ENCODE measurements at regions not wholly inside any gene's neighbourhood (a gene's known extent, or its start where the extent isn't known, plus 50 kb on each side); places are given as distances from the start of the nearest gene placed in this dataset.

DNA sequence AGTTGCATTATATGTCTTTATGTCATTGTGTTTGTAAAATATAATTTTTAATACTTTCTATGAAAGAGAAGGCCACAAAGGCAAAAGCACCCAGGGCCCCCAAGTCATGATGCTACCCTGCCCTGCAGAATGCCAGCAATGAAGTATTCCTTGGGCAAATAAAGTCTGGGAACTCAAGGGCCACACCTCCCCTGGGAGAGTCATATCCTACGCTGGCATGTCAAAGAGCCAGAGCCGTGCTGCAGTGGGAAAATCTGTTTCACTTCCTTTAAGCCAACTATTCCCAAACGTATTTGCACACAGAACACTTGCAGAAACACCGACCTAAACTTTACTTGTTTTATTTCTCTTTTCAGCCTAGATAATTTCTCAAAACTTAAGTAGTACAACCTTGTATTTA lies 98.4 kb upstream of the KAZN start:
- intact Hi-C loops (cut with micrococcal nuclease) = no loop called here
- no peaks in the 10 kb centered on the region for H3K36me3 Mint-ChIP-seq
- no peaks in the 10 kb centered on the region for H3K4me1 Mint-ChIP-seq (ENCODE audit: low read depth)
- DNase-seq = no peak
- no peaks in the 10 kb centered on the region for H3K9me3 Mint-ChIP-seq
- H3K4me3 Mint-ChIP-seq = no peak overlapping the region
- ChIA-PET CTCF (no interaction called here), POLR2A (no interaction called here)
- H3K27me3 Mint-ChIP-seq = peaks cover 8% of the 10 kb centered on the region
- no peak overlapping the region for H3K27ac Mint-ChIP-seq

- Mint-ChIP-seq H3K36me3 (no peaks in the 10 kb centered on the region), H3K4me1 (ENCODE audit: low read depth) (no peaks in the 10 kb centered on the region), H3K27me3 (peaks cover 4% of the 10 kb centered on the region), H3K9me3 (no peaks in the 10 kb centered on the region), H3K27ac (no peak overlapping the region), H3K4me3 (no peak overlapping the region)
- ChIA-PET POLR2A (no interaction called here), CTCF (no interaction called here)
- DNase-seq = no peak
- intact Hi-C loops (cut with micrococcal nuclease) = no loop called here
These were observed 97.6 kb upstream of the KAZN start for GRCh38 chr1:14500912-14501311.

DNA sequence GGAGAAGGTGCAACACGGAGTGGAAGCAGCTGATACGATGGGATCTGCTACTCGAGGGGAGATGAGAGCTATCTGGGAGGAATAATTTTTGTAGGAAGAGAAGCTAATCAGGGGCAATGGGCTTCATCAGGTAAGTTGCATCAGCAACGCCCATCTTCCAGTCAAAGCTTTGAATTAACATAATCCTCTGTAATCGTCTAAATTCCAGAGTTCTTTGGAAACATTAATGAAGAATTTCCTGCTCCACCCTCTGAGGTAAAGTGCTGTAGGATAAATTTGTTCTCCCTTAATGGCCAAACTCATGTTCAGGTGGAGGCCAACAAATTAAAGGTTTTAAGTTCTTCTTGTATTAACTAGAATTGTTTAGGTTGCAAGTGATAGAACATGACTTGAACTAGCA lies 94.0 kb upstream of the KAZN start:
- intact Hi-C loops (cut with micrococcal nuclease) = no loop called here
- Mint-ChIP-seq H3K27ac (no peak overlapping the region), H3K36me3 (no peaks in the 10 kb centered on the region), H3K4me3 (no peak overlapping the region), H3K9me3 (no peaks in the 10 kb centered on the region), H3K4me1 (ENCODE audit: low read depth) (no peaks in the 10 kb centered on the region), H3K27me3 (peaks cover 2% of the 10 kb centered on the region)
- no peak for DNase-seq
- POLR2A ChIA-PET = no interaction called here
- CTCF ChIA-PET = no interaction called here

DNA sequence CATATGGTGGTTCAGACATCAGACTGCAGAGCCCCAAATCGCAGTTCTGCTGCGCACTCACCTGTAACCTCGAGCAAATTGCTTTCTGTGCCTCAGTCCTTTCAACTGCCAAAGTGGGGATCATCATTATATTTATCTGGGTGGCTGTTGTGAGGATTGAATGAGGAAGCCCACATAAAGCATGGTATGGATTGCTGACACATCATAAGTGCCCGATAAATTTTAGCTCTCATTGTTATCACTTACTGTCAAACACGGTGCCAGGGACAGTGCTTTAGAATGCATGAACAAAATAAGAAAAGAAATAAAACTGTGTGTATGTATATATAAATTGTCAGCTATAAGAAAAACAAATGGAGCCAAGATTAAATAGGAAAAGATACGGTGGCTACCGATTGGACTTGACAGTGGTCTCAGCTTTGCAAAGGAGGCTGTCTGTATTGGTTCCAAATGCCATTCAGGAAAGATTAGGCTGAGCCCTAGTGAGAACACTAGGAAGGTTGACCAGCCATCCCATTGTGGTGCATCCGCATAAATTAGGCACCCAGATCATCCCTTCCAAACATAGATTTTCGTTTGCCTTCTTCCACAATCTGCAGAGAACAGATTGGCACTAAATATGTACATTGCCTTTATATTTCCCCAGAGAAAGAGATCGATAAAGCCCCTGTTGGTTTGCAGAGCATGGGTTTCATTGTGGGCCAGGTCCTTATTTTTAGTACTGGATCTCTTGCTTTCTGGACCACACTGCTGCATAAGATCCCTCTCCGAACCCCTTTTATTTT lies 91.8 kb upstream of the KAZN start:
- CTCF ChIA-PET = no interaction called here
- Mint-ChIP-seq H3K27ac (no peak overlapping the region), H3K4me1 (ENCODE audit: low read depth) (no peaks in the 10 kb centered on the region), H3K9me3 (no peaks in the 10 kb centered on the region), H3K4me3 (no peak overlapping the region), H3K36me3 (no peaks in the 10 kb centered on the region), H3K27me3 (no peaks in the 10 kb centered on the region)
- POLR2A ChIA-PET = no interaction called here
- intact Hi-C loops (cut with micrococcal nuclease) = no loop called here
- DNase-seq = no peak

DNA sequence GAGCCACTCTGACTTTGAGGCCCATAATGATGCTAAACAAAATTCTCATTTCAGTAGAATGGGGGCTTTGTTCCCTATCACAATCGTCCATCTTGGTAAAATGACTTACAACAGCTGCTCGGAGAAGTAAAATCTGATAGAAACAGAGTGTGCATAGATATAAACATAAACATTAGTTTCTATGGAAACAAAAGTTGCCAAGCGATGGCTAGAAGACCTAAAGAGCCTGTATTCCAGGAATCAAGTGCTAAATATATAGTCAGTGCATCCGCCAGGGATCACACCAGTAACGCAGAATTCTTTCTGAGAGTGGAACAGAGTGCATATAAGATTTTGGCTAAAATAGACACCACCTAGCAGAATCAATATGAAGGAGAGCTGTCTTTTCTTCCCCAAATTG lies 91.2 kb upstream of the KAZN start:
- DNase-seq = no peak
- intact Hi-C loops (cut with micrococcal nuclease) = no loop called here
- no peaks in the 10 kb centered on the region for H3K27me3 Mint-ChIP-seq

DNA sequence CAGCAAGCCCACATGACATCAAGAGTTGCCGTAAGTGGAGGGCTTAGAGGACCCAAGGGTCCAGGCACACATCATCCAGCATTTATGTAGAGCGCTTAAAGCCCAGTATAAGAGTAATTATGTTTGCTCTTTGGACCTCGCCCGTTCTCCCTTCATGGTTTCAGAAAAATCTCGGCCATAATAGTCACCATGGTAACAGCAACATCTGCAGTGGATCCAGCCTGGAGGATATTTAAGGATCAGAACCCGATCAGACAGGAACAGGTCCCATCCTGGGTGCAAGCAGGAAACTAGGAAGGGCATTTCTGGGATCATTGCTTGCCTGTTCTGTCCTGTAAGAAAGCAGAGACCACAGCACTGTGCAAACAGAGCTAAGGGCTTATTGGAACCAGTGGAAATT lies 89.9 kb upstream of the KAZN start:
- ChIA-PET CTCF (no interaction called here), POLR2A (no interaction called here)
- Mint-ChIP-seq H3K27ac (no peak overlapping the region), H3K36me3 (no peaks in the 10 kb centered on the region), H3K4me3 (no peak overlapping the region), H3K9me3 (no peaks in the 10 kb centered on the region), H3K4me1 (ENCODE audit: low read depth) (no peaks in the 10 kb centered on the region), H3K27me3 (no peaks in the 10 kb centered on the region)
- DNase-seq = no peak
- intact Hi-C loops (cut with micrococcal nuclease) = no loop called here

More for the DNA sequence above, 91.2 kb upstream of the KAZN start:
- no peaks in the 10 kb centered on the region for H3K9me3 Mint-ChIP-seq
- CTCF ChIA-PET = no interaction called here
- no peaks in the 10 kb centered on the region for H3K36me3 Mint-ChIP-seq
- POLR2A ChIA-PET = no interaction called here
- no peaks in the 10 kb centered on the region for H3K4me1 Mint-ChIP-seq (ENCODE audit: low read depth)
- no peak overlapping the region for H3K4me3 Mint-ChIP-seq
- H3K27ac Mint-ChIP-seq = no peak overlapping the region

DNA sequence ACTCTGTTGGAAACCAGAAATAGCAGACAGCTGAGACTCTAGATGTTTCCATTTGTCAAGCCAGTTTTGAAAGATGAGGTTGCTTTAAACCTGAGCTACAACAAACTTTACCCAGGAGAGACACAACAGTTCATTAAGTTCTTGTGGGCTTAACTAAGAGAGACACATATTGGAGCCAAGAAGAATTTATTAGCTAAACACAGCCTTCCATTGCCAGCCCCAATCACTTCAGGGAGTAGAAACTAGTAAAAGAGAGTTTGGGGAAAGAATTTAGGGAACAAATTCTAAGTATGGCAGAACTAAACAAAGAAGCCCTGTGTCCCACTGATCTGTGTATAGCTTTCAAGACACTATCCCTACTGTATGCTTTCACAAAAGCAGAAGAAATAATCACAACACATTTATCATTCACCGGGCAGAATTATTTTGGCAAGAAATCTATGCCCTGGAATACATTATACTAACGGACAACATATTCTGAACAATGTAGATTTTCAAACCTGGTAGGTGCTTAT lies 87.3 kb upstream of the KAZN start:
- intact Hi-C loops (cut with micrococcal nuclease) = no loop called here
- no peaks in the 10 kb centered on the region for H3K4me1 Mint-ChIP-seq (ENCODE audit: low read depth)
- no peaks in the 10 kb centered on the region for H3K9me3 Mint-ChIP-seq
- POLR2A ChIA-PET = no interaction called here
- H3K27me3 Mint-ChIP-seq = peaks cover 2% of the 10 kb centered on the region
- no peaks in the 10 kb centered on the region for H3K36me3 Mint-ChIP-seq
- H3K4me3 Mint-ChIP-seq = no peak overlapping the region
- DNase-seq = no peak
- no peak overlapping the region for H3K27ac Mint-ChIP-seq
- CTCF ChIA-PET = no interaction called here

DNA sequence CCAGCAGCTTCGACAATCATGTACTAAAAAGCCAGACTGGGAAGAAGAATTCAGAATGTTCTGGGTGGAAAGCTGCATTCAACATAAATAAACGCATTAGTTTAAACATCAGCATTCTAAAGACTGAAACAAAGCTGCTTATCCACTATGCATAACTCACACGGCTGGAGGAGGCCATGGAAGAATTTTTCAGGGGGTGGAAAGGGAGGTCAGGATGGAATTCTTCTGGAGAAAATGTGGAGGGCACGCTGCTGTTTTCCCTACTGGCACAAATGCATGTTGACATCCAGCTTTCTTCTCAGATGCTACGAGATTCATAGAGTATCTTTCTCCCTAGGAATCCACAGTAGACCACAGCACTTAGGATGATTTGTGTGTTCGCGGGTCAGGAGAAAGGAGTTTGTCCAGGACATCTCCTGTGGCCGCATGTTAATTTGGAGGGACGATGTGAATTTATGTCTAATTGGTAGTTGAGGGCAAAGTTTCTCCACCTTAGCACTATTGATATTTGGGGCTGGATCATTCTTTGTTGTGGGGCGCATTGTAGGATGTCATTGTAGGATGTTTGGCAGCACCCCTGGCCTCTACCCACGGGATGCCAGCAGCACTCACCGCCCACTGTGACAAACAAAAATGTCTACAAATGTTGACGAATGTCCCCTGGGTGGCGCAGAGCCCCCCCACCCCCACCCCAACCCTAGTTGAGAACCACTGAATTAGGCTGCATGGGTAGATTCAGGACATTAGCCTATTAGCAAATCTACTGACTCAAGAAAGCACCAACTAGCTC lies 86.5 kb upstream of the KAZN start:
- H3K27ac Mint-ChIP-seq = no peak overlapping the region
- ChIA-PET POLR2A (no interaction called here), CTCF (no interaction called here)
- intact Hi-C loops (cut with micrococcal nuclease) = no loop called here
- DNase-seq = no peak
- no peaks in the 10 kb centered on the region for H3K9me3 Mint-ChIP-seq
- H3K4me1 Mint-ChIP-seq (ENCODE audit: low read depth) = no peaks in the 10 kb centered on the region
- H3K36me3 Mint-ChIP-seq = no peaks in the 10 kb centered on the region
- H3K4me3 Mint-ChIP-seq = no peak overlapping the region
- peaks cover 2% of the 10 kb centered on the region for H3K27me3 Mint-ChIP-seq

GRCh38 chr1:14513111-14513510 lies 85.4 kb upstream of the KAZN start:
- H3K27ac Mint-ChIP-seq = no peak overlapping the region
- no peak overlapping the region for H3K4me3 Mint-ChIP-seq
- intact Hi-C loops (cut with micrococcal nuclease) = no loop called here
- no peaks in the 10 kb centered on the region for H3K9me3 Mint-ChIP-seq
- H3K4me1 Mint-ChIP-seq (ENCODE audit: low read depth) = no peaks in the 10 kb centered on the region
- ChIA-PET CTCF (interaction anchor here (0.6 kb wide), 1 partner anchor 69 kb away, joined by 3 read pairs; no protein-coding TSS in a partner anchor), POLR2A (no interaction called here)
- peaks cover 2% of the 10 kb centered on the region for H3K27me3 Mint-ChIP-seq
- DNase-seq = no peak
- H3K36me3 Mint-ChIP-seq = no peaks in the 10 kb centered on the region

- Mint-ChIP-seq H3K27me3 (peaks cover 2% of the 10 kb centered on the region), H3K27ac (no peak overlapping the region), H3K36me3 (no peaks in the 10 kb centered on the region), H3K4me3 (no peak overlapping the region), H3K9me3 (no peaks in the 10 kb centered on the region), H3K4me1 (ENCODE audit: low read depth) (no peaks in the 10 kb centered on the region)
- ChIA-PET CTCF (no interaction called here), POLR2A (no interaction called here)
- no peak for DNase-seq
- intact Hi-C loops (cut with micrococcal nuclease) = no loop called here
These were observed 83.7 kb upstream of the KAZN start for GRCh38 chr1:14514739-14515138.

DNA sequence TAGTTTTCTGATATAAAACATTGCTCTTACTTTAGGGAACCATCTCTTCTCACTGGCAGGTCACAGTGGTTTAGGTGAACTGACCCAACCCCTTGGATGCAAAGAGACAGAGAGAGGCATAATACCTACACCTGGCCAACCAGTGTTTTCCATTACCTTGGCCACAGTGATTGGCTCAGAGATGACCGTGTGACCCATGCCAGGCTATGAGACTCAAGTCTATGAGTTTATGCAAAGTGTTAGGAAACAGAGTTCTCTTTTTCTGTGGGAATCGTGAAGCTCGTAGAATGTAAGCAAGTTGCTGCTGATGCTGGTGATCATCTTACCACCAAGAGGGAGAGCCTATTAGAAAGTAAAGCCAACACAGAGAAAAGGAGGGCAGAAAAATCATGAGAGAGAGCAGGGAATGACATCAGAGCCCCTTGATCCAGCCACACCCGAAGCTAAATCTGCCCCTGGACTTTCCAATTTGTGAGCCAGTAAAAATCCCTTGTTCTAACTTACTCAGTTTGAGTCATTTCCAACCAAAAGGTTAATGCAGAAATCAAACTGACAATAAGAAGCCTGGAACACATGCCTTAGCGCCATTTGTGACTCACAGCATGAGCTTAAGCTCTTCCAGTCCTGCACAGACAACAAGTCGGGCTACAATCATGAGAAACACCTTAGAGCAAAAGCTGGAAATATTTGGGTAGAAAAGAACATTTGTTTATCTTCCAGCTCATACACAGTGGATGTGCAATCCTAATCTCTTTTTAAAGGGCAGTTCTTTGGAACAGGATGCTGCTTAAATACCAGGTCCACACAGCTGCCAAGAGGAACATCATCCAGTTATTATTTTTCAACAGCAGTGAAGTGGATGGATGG lies 81.3 kb upstream of the KAZN start:
- no peaks in the 10 kb centered on the region for H3K36me3 Mint-ChIP-seq
- ChIA-PET CTCF (no interaction called here), POLR2A (no interaction called here)
- intact Hi-C loops (cut with micrococcal nuclease) = no loop called here
- H3K27me3 Mint-ChIP-seq = peaks cover 4% of the 10 kb centered on the region
- no peak overlapping the region for H3K27ac Mint-ChIP-seq
- DNase-seq = no peak
- H3K9me3 Mint-ChIP-seq = no peaks in the 10 kb centered on the region
- H3K4me3 Mint-ChIP-seq = no peak overlapping the region
- H3K4me1 Mint-ChIP-seq (ENCODE audit: low read depth) = no peaks in the 10 kb centered on the region

- ChIA-PET CTCF (no interaction called here), POLR2A (no interaction called here)
These were observed 80.7 kb upstream of the KAZN start for GRCh38 chr1:14517841-14518180.

More at GRCh38 chr1:14517841-14518180, 80.7 kb upstream of the KAZN start:
- no peak overlapping the region for H3K27ac Mint-ChIP-seq
- H3K36me3 Mint-ChIP-seq = no peaks in the 10 kb centered on the region
- intact Hi-C loops (cut with micrococcal nuclease) = no loop called here
- no peaks in the 10 kb centered on the region for H3K4me1 Mint-ChIP-seq (ENCODE audit: low read depth)
- peaks cover 4% of the 10 kb centered on the region for H3K27me3 Mint-ChIP-seq
- H3K9me3 Mint-ChIP-seq = no peaks in the 10 kb centered on the region
- no peak overlapping the region for H3K4me3 Mint-ChIP-seq
- no peak for DNase-seq
